ENCODE measurements at regions not wholly inside any gene's neighbourhood (a gene's known extent, or its start where the extent isn't known, plus 50 kb on each side); places are given as distances from the start of the nearest gene placed in this dataset.

GRCh38 chr16:58847902-58848661 is 114.0 kb upstream of the GOT2 start:
- TF ChIP-seq POLR2A (IDR thresholded peaks at IDR 0.05; ENCODE audit: low read length) (no peak), GATA1 (IDR thresholded peaks at IDR 0.05; ENCODE audit: low read depth, low read length) (no peak)
